ENCODE measurements at regions not wholly inside any gene's neighbourhood (a gene's known extent, or its start where the extent isn't known, plus 50 kb on each side); places are given as distances from the start of the nearest gene placed in this dataset.

DNA sequence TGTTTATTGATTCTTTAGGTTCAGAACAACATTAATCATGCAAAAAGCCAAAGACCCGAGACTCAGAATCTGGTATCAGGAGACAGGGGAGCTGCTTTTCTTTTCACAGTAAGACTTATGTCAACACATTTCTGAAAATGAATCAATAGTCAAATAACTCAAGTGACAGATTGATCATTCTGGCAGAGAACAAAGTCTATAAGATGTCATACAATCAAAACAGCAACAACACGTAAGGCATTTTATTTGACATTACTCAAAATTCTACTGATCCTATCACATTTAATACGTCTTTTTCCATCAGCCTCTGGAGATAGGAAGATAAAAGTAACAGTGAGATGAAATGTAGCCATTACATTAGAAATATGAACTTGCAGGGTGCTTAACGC is 93.4 kb upstream of the EEF1E1 start:
- TF ChIP-seq, protein P1, sequence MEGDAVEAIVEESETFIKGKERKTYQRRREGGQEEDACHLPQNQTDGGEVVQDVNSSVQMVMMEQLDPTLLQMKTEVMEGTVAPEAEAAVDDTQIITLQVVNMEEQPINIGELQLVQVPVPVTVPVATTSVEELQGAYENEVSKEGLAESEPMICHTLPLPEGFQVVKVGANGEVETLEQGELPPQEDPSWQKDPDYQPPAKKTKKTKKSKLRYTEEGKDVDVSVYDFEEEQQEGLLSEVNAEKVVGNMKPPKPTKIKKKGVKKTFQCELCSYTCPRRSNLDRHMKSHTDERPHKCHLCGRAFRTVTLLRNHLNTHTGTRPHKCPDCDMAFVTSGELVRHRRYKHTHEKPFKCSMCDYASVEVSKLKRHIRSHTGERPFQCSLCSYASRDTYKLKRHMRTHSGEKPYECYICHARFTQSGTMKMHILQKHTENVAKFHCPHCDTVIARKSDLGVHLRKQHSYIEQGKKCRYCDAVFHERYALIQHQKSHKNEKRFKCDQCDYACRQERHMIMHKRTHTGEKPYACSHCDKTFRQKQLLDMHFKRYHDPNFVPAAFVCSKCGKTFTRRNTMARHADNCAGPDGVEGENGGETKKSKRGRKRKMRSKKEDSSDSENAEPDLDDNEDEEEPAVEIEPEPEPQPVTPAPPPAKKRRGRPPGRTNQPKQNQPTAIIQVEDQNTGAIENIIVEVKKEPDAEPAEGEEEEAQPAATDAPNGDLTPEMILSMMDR (IDR thresholded peaks at IDR 0.05): no peak
- TF ChIP-seq POLR2A (IDR thresholded peaks at IDR 0.05): no peak

All from prostate gland (tissue), 2 donors.